ENCODE measurements at regions not wholly inside any gene's neighbourhood (a gene's known extent, or its start where the extent isn't known, plus 50 kb on each side); places are given as distances from the start of the nearest gene placed in this dataset.
"Not testable (repeated sequence)": the region's sequence is repeated elsewhere in the genome, so short reads cannot be mapped to it uniquely, and the experiment has no call there.

DNA sequence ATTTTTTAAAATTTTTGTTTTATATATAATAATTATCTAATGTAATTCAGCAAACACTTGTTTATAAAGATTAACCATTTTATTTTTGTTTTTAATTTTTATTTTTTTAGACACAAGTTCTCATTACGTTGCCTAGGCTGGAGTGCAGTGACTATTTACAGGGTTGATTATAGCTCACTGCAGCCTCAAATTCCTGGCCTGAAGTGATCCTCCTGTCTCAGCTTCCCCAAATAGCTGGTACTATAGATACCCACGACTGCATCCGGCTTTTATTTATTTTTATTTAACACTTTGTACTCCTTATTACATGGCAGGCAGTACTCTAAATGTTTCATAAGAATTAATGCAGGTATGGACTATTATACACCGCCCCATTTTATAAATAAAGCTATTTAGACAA, 288.7 kb downstream of the MDFIC start:
- DNase-seq (ENCODE audit: low spot score), result no peak

DNA sequence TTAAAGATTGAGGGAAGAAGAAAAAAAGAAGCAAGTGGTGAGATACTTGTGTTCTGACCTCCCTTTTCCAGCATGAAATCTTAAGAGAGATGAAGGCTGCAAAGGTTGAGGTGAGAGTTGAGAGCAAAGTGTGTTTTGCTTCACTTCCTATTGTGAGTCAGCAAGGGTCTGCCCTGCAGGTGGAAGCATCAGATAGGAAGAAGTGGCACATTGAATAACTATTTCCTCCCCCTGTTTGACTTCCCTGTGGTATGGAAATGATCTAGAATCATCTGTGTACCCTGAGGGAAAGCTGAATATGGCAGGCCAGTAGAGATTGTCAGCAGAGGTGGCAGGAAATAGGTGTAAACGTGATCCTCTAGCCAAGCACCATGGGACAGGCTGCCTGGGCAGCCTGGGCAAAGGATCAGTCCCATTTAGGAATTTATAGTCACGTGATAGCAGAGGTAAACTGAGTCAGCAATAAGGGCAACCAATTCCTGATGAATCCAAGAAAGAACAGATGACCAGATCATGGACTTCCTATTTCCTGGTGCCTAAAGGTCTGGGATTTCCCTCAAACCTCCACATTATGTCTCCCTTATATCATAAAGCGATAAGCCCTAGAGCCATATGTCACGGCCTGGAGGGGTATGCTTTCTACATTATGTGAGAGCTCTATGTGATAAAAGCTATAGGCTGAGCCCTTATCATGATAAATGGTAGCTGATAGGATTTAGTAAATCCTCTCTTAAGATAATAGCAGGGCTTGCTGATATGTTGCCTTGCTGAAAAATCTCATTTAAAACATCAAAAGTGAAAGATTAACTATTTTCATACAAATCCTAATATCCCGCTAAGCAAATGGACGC, 287.0 kb downstream of the MDFIC start:
- no peak for DNase-seq (ENCODE audit: low spot score)

DNA sequence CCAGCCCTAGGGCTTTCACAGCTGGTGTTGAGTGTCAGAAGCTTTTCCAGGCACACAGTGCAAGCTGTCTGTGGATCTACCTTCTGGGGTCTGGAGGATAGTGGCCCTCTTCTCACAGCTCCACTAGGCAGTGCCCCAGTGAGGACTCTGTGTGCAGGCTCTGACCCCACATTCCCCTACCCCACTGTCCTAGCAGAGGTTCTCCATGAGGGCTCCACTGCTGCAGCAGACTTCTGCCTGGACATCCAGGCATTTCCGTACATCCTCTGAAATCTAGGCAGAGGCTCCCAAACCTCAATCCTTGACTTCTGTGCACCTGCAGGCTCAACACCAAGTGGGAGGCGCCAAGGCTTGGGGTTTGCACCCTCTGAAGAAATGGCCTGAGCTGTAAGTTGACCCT, 284.5 kb downstream of the MDFIC start:
- not testable (repeated sequence) for DNase-seq (ENCODE audit: low spot score)

DNA sequence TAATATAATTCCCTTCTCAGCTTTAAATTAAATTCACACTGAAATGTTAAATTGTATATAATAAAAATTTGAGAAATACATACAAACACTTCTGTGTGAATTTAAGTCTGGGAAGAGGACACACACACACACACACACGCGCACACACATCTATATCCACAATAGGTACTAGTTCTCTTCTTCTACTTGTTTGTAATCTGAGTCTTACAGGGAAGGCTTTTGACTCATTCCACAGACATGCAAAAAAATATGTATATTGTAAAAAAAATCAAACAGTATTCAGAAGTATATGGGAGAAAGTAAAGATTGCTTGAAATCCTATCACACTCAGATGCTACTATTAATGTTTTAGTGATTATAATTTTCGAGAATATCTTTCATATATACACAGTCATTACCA, 276.2 kb downstream of the MDFIC start:
- DNase-seq (ENCODE audit: low spot score), result no peak

DNA sequence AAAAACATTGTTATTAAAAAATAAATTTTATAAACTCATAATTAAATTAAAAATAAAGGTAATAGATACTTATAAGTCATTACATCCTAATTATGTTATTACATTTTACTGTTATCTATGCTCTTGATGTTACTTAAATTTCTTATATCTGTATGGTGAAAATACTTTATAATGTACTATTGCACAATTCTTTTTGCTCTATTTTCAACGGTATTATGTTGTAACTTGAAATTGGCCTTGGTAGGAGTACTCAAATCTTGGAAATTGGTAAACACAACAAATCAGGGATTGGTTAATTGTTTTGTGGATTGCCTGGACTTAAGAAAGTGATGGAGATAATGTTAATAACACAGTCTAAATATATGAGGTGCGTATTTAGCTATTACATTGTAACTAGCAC, 273.3 kb downstream of the MDFIC start:
- DNase-seq (ENCODE audit: low spot score), result no peak

DNA sequence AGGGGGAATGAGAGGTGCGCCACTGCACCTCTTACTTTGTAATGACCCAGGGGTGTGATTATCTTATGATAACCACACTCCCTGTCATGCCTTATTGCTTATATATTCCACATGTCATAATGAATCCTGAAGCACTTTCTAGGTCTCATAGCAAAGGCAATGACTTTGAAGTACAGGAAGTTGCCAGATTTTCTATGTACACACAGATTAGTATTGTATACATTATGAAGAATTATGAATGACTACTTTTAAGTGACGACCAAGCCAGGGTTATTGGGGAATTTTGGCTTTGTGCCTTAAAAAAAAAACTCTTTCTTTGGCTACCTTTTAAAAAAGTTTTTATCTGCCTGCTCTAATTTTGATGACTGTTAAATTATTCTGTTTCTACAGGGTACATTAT, 269.6 kb downstream of the MDFIC start:
- DNase-seq (ENCODE audit: low spot score), result no peak

DNA sequence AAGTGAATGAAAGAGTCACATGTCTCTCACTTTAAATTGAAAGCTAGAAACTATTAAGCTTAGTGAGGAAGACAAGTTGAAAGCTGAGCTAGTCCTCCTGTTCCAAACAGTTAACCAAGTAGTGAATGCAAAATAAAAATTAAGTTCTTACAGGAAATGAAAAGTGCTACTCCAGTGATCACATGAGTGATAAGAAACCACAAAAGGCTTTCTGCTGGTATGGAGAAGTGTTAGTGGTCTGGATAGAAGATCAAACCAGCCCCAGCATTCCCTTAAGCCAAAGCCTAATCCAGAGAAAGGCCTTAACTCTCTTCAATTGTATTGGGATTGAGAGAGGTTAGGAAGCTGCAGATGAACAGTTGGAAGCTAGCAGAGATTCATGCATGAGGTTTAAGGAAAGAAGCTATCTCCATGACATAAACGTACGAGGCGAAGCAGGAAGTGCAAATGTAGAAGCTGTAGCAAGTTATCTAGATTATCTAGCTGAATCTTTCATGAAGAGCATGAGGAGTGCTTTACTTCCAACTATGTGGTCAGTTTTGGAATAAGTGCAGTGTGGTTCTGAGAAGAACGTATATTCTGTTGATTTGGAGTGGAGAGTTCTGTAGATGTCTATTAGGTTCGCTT, 261.6 kb downstream of the MDFIC start:
- no peak for DNase-seq (ENCODE audit: low spot score)

DNA sequence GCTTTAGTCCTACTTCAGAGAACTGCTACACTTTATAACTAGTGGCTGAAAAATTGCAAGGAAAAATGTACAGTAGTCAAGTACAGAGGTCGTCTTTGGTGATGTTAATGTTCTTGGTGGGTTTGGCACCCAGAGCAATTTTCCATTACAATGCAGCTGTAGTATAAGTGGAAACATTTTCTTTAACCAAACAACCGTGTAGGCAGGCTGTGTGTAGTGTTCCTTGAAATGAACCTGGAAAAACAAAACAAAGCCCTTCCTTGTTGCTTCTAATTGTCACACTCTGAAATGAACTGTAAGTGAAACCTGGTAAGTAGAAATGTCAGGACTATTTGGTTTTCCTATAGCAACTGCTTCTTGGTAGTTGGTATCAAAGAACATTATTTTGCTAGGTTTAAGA, 256.9 kb downstream of the MDFIC start:
- DNase-seq (ENCODE audit: low spot score), result no peak

DNA sequence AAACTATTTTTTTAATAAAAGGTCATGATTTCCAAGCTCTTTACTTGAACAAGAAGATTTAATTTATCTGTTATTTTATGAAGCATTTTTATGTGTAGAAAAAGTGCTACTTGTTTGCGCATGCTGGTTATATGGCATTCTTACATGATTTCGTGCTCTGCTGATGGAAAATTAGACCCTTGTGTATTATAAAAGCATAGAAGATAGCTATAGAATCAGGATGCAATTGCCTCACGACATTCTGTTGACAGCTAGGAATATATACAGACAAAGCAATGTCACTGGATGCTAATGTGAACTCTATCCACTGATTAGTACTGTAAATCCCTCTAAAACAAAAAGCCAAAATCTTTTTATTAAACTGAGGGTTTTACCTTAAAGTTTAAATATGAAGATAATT, 255.9 kb downstream of the MDFIC start:
- DNase-seq (ENCODE audit: low spot score), result no peak

DNA sequence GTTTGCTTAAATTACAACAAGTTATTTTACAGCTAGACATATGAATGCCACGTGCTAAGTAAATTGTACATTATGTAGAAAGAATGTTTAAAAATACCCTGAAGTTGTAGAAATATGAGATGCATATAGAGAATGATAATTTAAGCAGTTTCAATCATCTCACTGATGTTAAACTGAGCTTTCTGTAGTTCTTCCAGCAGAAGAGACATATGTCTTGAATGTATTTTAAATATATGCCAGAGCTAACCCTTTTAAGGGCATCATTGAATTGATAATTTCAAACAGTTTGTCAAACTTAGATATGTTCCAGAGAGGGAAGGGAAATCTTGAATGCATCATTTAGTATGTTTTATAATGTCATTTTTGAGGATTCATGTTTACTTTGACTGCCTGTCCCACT, 255.2 kb downstream of the MDFIC start:
- DNase-seq (ENCODE audit: low spot score), result no peak

DNA sequence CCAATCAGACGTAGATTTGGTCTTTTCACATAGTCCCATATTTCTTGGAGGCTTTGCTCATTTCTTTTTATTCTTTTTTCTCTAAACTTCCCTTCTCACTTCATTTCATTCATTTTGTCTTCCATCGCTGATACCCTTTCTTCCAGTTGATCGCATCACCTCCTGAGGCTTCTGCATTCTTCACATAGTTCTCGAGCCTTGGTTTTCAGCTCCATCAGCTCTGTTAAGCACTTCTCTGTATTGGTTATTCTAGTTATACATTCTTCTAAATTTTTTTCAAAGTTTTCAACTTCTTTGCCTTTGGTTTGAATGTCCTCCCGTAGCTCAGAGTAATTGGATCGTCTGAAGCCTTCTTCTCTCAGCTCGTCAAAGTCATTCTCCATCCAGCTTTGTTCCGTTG, 250.5 kb downstream of the MDFIC start:
- DNase-seq (ENCODE audit: low spot score), result not testable (repeated sequence)

DNA sequence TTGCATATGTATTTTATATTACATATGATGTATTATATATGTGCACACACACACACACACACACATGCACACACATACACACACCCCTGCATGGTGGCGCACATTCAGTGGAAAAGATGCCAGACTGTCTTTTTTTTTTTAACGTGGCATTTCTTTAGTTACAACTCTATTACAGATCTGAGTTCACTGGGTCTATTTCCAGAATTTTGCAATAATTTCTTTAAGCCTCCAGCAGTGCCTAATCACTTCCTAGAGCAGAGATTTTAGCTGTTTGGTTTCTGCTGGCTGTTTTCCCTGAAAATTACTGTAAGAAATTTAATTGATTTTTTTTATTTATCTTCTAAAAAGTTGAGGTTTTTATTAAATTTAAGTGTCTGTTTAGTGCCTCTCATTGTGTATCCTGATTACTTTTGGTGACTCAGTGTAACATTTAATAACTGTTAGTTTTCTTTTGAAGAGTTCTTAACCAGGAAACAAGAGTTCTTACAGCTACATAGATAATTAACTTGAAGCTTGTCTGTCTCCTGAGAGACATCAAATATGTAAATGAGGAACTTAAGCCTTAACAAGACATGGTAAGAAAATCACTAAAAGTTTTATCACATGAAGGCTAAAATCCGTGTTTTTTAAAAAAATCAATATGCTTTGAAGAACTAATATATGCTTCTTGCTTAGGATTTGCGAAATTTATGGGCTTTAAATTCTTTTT, 232.0 kb downstream of the MDFIC start:
- no peak for DNase-seq (ENCODE audit: low spot score)

DNA sequence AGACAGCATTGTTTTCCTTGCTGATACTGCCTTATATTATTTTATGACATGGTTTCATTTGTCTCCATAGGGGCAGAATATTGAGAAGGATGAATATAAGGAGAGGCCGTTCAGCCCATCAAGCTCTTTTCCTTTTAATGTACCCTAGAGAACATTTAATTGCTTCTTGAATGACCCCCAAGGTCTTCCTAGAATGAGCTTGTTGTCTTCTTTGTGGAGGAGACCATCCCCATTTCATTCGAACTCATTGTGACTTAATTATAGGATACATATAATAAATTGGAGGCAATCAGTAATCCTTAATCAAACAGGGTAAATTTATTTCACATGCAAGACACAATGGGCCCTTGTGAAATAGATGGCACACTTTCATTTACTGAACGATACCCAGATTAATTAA, 231.3 kb downstream of the MDFIC start:
- DNase-seq (ENCODE audit: low spot score), result no peak

DNA sequence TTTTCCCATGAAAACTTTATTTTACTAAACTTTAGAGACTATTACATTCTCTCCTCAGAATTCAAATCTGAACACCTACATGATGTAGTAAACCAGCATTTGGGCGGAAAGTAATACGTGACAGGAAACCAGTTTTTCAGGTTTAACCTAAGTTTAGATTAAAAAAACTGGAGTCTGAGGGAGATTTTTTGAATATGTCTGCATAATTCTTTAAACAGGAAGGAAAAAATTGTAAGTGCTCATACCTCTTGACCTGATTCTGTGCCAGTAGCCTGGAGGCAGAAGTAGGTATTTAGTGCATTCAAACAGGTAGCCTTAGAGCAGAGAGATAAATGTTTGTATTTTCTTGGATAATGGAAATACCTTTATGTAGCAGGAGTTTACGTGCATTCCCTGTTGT, 224.3 kb downstream of the MDFIC start:
- no peak for DNase-seq (ENCODE audit: low spot score)

DNA sequence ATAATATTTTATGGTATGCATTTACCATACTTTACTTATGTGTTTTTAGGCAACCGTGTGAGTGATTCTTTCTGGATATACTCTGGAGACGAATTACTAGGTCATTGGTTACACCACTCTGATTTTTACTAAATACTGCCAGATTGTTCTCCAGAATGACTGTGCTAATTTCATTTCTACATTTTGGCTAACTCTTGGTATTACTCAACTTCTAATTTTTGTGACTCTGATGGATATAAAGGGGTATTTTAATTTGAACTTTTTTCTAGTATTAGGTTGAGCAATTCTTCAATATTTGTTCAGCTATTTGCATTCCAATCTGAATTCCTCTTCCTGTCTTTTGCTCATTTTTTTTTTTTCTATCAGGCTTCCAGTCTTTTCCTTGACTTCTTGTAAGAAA, 223.6 kb downstream of the MDFIC start:
- no peak for DNase-seq (ENCODE audit: low spot score)

DNA sequence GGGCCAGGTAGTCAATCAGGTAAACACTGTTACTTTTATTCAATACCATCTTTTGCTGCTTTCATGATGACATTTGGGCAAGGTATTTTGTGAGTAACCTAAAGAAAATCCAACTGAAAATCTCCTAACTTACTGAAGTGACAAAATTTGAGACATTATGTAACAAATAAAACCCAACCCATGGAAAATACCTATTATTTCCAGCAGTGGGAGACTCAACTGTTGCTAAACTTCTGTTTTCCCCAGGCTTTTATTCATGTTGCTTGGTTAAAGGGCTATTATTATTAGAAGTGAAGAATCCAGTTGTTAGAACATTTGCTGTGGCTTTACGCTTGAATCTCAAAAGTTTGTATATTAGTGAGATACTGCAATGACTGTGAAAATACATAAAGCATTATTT, 215.9 kb downstream of the MDFIC start:
- DNase-seq (ENCODE audit: low spot score), result no peak

DNA sequence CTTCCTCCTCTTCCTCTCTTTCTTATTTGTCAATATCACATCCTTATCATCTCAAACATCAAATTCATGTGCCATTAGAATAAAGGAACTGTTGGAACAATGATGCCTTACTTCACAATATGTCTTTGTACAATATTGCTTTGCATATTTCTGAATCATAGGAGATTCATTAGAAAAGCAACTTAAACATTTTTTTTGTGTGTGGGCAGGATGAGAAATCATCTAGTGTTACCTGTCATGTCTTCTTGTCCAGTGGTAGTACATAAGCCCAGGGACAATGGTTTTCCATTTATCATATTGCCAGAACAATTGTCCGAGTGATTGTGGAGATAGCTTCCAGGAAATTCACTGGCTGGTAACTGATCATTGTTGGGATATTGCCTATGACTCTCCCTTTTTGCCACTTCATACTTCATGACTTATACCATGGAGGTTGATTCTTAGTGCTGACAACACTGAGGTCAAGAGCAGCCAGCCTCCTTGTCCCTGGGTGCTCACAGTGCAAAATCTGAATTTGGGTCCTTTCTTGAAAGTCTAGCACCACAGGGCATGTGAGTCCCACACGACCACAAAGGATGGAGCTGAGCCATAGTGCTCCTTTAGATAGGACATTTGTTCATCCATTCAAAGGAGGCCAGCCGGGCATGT, 215.0 kb downstream of the MDFIC start:
- no peak for DNase-seq (ENCODE audit: low spot score)

DNA sequence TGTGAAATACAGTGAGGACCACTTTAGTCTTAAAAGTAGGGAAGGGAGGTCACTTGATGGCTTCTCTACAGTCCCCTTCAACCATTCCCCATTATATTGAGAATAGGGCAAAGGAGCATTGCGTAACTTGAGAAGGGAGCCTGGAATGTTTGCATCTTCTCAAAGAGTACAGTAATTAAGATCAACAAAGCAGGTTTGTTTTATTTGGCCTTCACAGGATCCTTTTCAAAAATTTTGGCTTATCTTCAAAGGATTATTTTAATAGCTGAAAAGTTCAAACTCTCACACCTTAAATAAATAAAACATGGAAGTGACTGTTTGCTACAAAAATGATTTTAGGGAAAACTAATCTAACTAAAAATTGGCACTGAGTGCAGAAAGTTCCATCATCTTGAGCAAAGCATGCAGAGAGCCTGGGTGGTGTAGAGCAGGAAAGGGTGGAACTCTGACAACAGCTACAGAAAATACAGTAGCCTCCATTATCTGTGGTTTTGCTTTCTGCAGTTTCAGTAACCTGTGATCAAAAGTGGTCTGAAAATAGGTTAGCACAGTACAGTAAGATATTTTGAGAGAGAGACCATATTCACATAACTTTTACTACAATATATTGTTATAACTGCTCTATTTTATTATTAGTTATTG, 214.0 kb downstream of the MDFIC start:
- peak; percentile 18 for DNase-seq (ENCODE audit: low spot score)

DNA sequence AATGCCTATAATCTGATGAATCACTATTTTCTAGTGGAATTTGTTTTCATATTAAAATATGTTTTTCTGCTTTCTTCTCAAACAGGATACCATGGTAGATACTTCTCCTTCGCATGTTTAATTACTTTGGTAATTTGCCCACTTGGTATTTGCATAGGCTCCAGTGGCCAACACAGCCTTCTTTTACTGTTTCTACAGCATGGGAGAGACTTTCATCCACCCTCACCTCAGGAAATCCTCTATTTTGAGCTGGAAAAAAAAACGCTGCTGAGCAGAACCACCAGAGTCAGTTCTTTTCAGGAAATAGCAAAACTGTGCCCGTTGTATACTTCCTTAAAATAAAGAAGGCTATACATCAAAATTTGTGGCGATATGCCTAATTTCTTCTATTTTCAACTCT, 213.3 kb downstream of the MDFIC start:
- no peak for DNase-seq (ENCODE audit: low spot score)

DNA sequence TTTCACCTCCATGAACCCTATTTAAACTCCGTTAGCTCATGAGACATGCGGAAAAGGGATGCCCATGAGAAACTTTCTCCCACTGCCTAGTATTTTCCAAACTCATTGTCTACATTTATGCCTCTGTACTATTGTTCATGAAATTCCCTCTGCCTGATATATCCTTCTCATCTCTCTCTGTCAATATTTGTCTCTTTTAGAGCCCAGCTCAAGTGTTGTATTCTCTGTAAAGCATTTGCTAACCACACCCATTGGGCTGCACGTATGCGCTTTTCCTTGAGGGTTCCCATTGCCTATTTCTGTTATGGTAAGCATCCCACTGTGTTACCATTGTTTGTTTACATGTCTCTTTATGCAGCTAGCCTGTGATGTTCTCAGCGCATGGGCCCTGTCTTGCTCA, 211.4 kb downstream of the MDFIC start:
- no peak for DNase-seq (ENCODE audit: low spot score)

DNA sequence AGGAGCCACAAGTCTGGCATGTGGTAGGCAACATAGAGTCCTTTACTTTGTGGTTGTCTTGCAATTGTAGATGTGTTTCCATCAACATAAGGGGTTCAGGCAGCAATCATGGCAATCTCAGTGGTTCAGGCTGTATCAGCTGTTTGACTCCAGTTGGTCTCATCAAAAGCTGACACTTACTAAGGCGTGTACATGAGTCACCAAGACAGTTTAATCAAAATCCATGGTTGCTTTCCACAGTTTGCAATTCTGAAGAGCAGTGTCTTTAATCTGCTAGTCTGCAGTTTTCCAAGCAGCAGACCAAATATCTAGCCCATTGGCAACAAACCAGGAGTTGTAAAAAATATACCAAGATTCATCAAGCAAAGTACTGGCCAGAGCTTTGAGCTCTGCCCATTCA, 210.2 kb downstream of the MDFIC start:
- no peak for DNase-seq (ENCODE audit: low spot score)

DNA sequence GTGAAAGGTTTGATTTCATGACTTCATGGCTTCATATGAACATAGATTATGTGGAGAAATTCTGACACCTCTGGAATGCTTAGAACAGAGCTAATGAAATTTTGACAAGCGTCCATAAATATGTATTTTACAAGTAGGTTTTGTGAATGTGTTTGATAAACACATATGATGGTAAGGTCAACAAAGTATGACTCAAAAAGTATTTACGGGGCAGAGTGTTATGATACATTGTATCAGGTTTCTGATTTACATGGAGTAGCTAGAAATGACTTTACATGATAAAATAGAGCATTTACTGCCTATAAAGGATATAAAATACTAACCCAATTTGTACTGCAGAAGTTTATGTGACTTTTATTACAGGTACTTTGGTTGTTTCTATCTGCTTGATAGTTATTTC, 206.3 kb downstream of the MDFIC start:
- no peak for DNase-seq (ENCODE audit: low spot score)
